ENCODE measurements at regions not wholly inside any gene's neighbourhood (a gene's known extent, or its start where the extent isn't known, plus 50 kb on each side); places are given as distances from the start of the nearest gene placed in this dataset.

GRCh38 chr1:173113015-173113741 is 62.4 kb upstream of the TNFSF18 start:
- WGBS, 2 experiments (ENCODE audit: extremely low coverage in 1 of 2, insufficient coverage in 1 of 2, insufficient read length in 1 of 2, insufficient replicate concordance in 2 of 2, low coverage in 1 of 2, low lambda C conversion rate in 2 of 2, missing lambda C conversion rate in 1 of 2), result 91% methylated on average over 3 of the region's 3 CpGs; no CpG with 5 or more reads in 1 of the 2 experiments
- Histone ChIP-seq H3K4ac (replicated peaks; ENCODE audit: insufficient read length, low read depth, low read length) (no peak overlapping the region), H3K4me2 (ENCODE audit: insufficient read depth in 1 of 2, low read depth in 2 of 2, low read length in 2 of 2) (no peak overlapping the region), H2AK5ac (ENCODE audit: low read depth, low read length) (no peak overlapping the region), H3K27me3 (replicated peaks in 1 of 4; ENCODE audit: control insufficient read depth in 3 of 4, extremely low read depth in 1 of 4, insufficient read depth in 3 of 4, low read length in 3 of 4) (no peaks in the 10 kb centered on the region), H3K23me2 (ENCODE audit: low read depth, low read length) (no peaks in the 10 kb centered on the region), H2BK20ac (ENCODE audit: low read length) (no peak overlapping the region), H2BK5ac (ENCODE audit: low read depth, low read length) (no peak overlapping the region), H4K8ac (ENCODE audit: extremely low read depth, insufficient read depth, low read length) (no peak overlapping the region), H3K27ac (ENCODE audit: low read depth, low read length) (no peak overlapping the region), H4K5ac (ENCODE audit: insufficient read length, low read depth, low read length) (no peak overlapping the region), H3K4me1 (replicated peaks in 1 of 4; ENCODE audit: control insufficient read depth in 3 of 4, insufficient read depth in 4 of 4, low read length in 3 of 4) (no peaks in the 10 kb centered on the region), H2AFZ (ENCODE audit: low read length) (no peak overlapping the region), H3K4me3 (ENCODE audit: extremely low read depth in 1 of 4, insufficient read depth in 2 of 4, low read depth in 3 of 4, low read length in 4 of 4) (no peak overlapping the region), H4K91ac (replicated peaks; ENCODE audit: insufficient read length, low read length) (no peak overlapping the region), H3K79me2 (ENCODE audit: control insufficient read depth in 1 of 2, insufficient read depth in 2 of 2, low read length in 2 of 2) (no peaks in the 10 kb centered on the region), H3K23ac (ENCODE audit: insufficient read length) (no peak overlapping the region), H2BK120ac (replicated peaks; ENCODE audit: low read depth, low read length) (no peak overlapping the region), H2BK15ac (ENCODE audit: low read length) (no peak overlapping the region), H3K36me3 (ENCODE audit: control insufficient read depth in 2 of 4, insufficient read depth in 4 of 4, low read length in 3 of 4) (no peaks in the 10 kb centered on the region), H3K18ac (ENCODE audit: extremely low read depth, low read length) (no peak overlapping the region), H3K14ac (ENCODE audit: insufficient read length) (no peak overlapping the region), H2BK12ac (ENCODE audit: low read depth, low read length) (no peak overlapping the region), H3K79me1 (ENCODE audit: low read depth, low read length) (no peaks in the 10 kb centered on the region), H3K9me3 (ENCODE audit: insufficient read depth in 2 of 2, low read depth in 1 of 2, low read length in 1 of 2) (peaks cover 0 to 2% of the 10 kb centered on the region in 2 experiments; a peak in 1 of 4 replicates), H4K20me1 (replicated peaks in 1 of 2; ENCODE audit: control insufficient read depth in 1 of 2, insufficient read depth in 2 of 2, low read length in 2 of 2) (no peaks in the 10 kb centered on the region), H3K9ac (replicated peaks in 1 of 4; ENCODE audit: extremely low read depth in 1 of 4, low read depth in 3 of 4, low read length in 3 of 4) (no peak overlapping the region), H3K56ac (replicated peaks; ENCODE audit: insufficient read length, low read depth, low read length) (no peak overlapping the region)
- no peak for DNase-seq (ENCODE audit: low read depth in 1 of 2, low spot score in 2 of 2)
- ChIA-PET POLR2A (ENCODE audit: partially characterized antibody) (no interaction called here), CTCF (ENCODE audit: partially characterized antibody) (no interaction called here)
- no peak for FAIRE-seq
- TF ChIP-seq SP2 (IDR thresholded peaks at IDR 0.05; ENCODE audit: low read length) (no peak), BCL11A (IDR thresholded peaks at IDR 0.05; ENCODE audit: low read depth in 2 of 2, low read length in 2 of 2) (no peak), NANOG (IDR thresholded peaks at IDR 0.05; ENCODE audit: insufficient read depth, low read depth, low read length, poor library complexity, severe bottlenecking) (no peak), CHD1 (IDR thresholded peaks at IDR 0.05; ENCODE audit: low read depth, low read length) (no peak), PHF8 (conservative IDR thresholded peaks at IDR 0.05; ENCODE audit: low read depth, low read length) (no peak), SP4 (IDR thresholded peaks at IDR 0.05; ENCODE audit: low read length) (no peak), ATF3 (IDR thresholded peaks at IDR 0.05; ENCODE audit: insufficient read depth, low read depth, low read length) (no peak), CEBPB (IDR thresholded peaks at IDR 0.05; ENCODE audit: low read depth, low read length) (no peak), SIN3A (conservative IDR thresholded peaks at IDR 0.05 in 1 of 2, IDR thresholded peaks at IDR 0.05 in 1 of 2; ENCODE audit: low read depth in 1 of 2, low read length in 2 of 2) (no peak), EGR1 (IDR thresholded peaks at IDR 0.05; ENCODE audit: borderline replicate concordance, low read depth, low read length) (no peak), POU5F1 (IDR thresholded peaks at IDR 0.05; ENCODE audit: low read depth, low read length) (no peak), RXRA (IDR thresholded peaks at IDR 0.05; ENCODE audit: insufficient read depth, low read depth, low read length) (no peak), KDM5A (IDR thresholded peaks at IDR 0.05; ENCODE audit: low read length) (no peak), KDM4A (IDR thresholded peaks at IDR 0.05; ENCODE audit: low read depth, low read length, severe bottlenecking) (no peak)

Measured in H1 (cell line).